ENCODE measurements at regions not wholly inside any gene's neighbourhood (a gene's known extent, or its start where the extent isn't known, plus 50 kb on each side); places are given as distances from the start of the nearest gene placed in this dataset.
"Not testable (repeated sequence)": the region's sequence is repeated elsewhere in the genome, so short reads cannot be mapped to it uniquely, and the experiment has no call there.

- Mint-ChIP-seq H3K4me1 (ENCODE audit: low read depth, unreplicated experiment) (no peaks in the 10 kb centered on the region), H3K4me3 (ENCODE audit: unreplicated experiment) (no peak overlapping the region), H3K9me3 (ENCODE audit: unreplicated experiment) (peaks cover 9% of the 10 kb centered on the region), H3K27ac (ENCODE audit: unreplicated experiment) (no peak overlapping the region), H3K36me3 (ENCODE audit: unreplicated experiment) (peaks cover 4% of the 10 kb centered on the region), H3K27me3 (ENCODE audit: unreplicated experiment) (peaks cover 12% of the 10 kb centered on the region)
- TF ChIP-seq, protein P1, sequence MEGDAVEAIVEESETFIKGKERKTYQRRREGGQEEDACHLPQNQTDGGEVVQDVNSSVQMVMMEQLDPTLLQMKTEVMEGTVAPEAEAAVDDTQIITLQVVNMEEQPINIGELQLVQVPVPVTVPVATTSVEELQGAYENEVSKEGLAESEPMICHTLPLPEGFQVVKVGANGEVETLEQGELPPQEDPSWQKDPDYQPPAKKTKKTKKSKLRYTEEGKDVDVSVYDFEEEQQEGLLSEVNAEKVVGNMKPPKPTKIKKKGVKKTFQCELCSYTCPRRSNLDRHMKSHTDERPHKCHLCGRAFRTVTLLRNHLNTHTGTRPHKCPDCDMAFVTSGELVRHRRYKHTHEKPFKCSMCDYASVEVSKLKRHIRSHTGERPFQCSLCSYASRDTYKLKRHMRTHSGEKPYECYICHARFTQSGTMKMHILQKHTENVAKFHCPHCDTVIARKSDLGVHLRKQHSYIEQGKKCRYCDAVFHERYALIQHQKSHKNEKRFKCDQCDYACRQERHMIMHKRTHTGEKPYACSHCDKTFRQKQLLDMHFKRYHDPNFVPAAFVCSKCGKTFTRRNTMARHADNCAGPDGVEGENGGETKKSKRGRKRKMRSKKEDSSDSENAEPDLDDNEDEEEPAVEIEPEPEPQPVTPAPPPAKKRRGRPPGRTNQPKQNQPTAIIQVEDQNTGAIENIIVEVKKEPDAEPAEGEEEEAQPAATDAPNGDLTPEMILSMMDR (IDR thresholded peaks at IDR 0.05; ENCODE audit: partially characterized antibody, unreplicated experiment): no peak
- no peak for DNase-seq
These were observed 317.0 kb upstream of the MYT1L start for GRCh38 chr2:2648094-2648493.

DNA sequence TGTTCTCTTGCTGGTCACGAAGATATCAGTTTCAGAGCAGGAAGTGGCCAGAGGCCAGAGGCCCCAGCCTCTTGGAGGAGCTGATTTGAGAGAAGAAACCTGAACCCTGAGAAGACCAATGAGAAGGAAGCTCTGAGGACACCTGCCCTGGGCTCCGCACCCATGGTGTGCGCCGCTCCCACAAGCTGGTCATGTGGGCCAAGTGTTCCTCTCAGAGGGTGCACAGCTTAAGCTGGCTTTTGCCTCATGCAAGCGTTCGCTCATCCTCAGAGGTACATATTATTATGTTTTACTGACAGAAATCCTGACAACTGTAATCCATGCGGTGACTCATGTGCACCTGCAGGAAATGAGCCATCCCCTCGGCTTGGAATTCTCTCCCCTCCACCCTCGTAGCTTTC is 316.1 kb upstream of the MYT1L start:
- TF ChIP-seq, protein P1 (IDR thresholded peaks at IDR 0.05; ENCODE audit: partially characterized antibody, unreplicated experiment): no peak
- Mint-ChIP-seq H3K4me3 (ENCODE audit: unreplicated experiment) (no peak overlapping the region), H3K4me1 (ENCODE audit: low read depth, unreplicated experiment) (no peaks in the 10 kb centered on the region), H3K27ac (ENCODE audit: unreplicated experiment) (no peak overlapping the region), H3K9me3 (ENCODE audit: unreplicated experiment) (peaks cover 11% of the 10 kb centered on the region), H3K27me3 (ENCODE audit: unreplicated experiment) (peaks cover 9% of the 10 kb centered on the region), H3K36me3 (ENCODE audit: unreplicated experiment) (peaks cover 4% of the 10 kb centered on the region)
- no peak for DNase-seq

DNA sequence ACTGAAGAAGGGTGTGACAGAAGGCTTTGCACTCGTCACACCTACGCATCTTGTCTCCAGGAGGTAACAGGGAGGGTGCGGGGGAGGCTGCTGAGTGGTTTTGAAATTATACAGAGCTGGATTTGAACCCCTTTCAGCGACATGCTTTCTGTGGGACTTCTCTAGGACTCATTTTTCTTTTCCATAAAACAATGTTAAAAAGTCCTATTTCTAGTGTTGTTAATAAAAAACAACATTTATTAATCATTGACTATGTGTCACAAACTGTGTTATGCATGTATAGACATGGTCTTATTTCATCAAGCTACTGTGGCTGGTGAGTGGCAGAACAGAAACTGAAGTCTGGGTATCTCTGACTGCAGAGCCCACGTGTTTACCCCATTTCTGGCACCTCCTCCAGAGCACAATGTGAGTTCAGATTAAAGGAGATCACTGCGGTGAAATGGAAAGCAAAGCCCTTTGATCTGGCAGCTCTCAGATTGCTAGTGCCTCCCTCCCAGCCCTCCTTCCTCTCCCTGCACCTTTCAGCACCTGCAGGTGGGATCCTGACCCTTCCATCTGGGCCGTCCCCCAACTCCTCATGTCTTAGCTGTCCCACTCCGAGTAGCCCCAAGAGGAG is 315.5 kb upstream of the MYT1L start:
- Mint-ChIP-seq H3K27ac (ENCODE audit: unreplicated experiment) (no peak overlapping the region), H3K4me3 (ENCODE audit: unreplicated experiment) (no peak overlapping the region), H3K9me3 (ENCODE audit: unreplicated experiment) (peaks cover 10% of the 10 kb centered on the region), H3K36me3 (ENCODE audit: unreplicated experiment) (peaks cover 4% of the 10 kb centered on the region), H3K27me3 (ENCODE audit: unreplicated experiment) (peaks cover 6% of the 10 kb centered on the region), H3K4me1 (ENCODE audit: low read depth, unreplicated experiment) (no peaks in the 10 kb centered on the region)
- no peak for DNase-seq
- TF ChIP-seq, protein P1 (IDR thresholded peaks at IDR 0.05; ENCODE audit: partially characterized antibody, unreplicated experiment): no peak

GRCh38 chr2:2645162-2645855 is 314.2 kb upstream of the MYT1L start:
- Mint-ChIP-seq H3K27ac (ENCODE audit: unreplicated experiment) (no peak overlapping the region), H3K4me1 (ENCODE audit: low read depth, unreplicated experiment) (no peaks in the 10 kb centered on the region), H3K9me3 (ENCODE audit: unreplicated experiment) (peaks cover 7% of the 10 kb centered on the region), H3K36me3 (ENCODE audit: unreplicated experiment) (peaks cover 4% of the 10 kb centered on the region), H3K27me3 (ENCODE audit: unreplicated experiment) (peaks cover 6% of the 10 kb centered on the region), H3K4me3 (ENCODE audit: unreplicated experiment) (no peak overlapping the region)
- TF ChIP-seq, protein P1 (IDR thresholded peaks at IDR 0.05; ENCODE audit: partially characterized antibody, unreplicated experiment): no peak
- DNase-seq: no peak

GRCh38 chr2:2644751-2645150 is 313.7 kb upstream of the MYT1L start:
- H3K4me1 Mint-ChIP-seq (ENCODE audit: low read depth, unreplicated experiment); H3K27me3 Mint-ChIP-seq (ENCODE audit: unreplicated experiment); H3K36me3 Mint-ChIP-seq (ENCODE audit: unreplicated experiment); H3K4me3 Mint-ChIP-seq (ENCODE audit: unreplicated experiment); H3K27ac Mint-ChIP-seq (ENCODE audit: unreplicated experiment); DNase-seq; H3K9me3 Mint-ChIP-seq (ENCODE audit: unreplicated experiment): not testable (repeated sequence)

Data from glutamatergic neuron (in vitro differentiated cells).